Activated CD4-positive, alpha-beta T cell treated with anti-CD3 and anti-CD28 coated beads for 36 hours (primary cell): ENCODE measurements at regions not wholly inside any gene's neighbourhood (a gene's known extent, or its start where the extent isn't known, plus 50 kb on each side); places are given as distances from the start of the nearest gene placed in this dataset.

Source experiments
- ATAC-seq: fragments of 200-7000 bp; cut with Tn5 transposase; one replicate; pipeline ENCODE4 v1.10.0; 2021; ENCODE audit warnings: mild to moderate bottlenecking, moderate library complexity
- CTCF ChIA-PET: fragments of 350-600 bp; sonication (Branson Sonifier 250); formaldehyde crosslinking; loops from one replicate; lab custom pipeline; 2021; ENCODE audit warnings: antibody characterized with exemption; lab: Charles Lee
- POLR2A ChIA-PET: fragments of 350-600 bp; sonication (Branson Sonifier 250); formaldehyde crosslinking; loops from one replicate; lab custom pipeline; 2021; ENCODE audit warnings: antibody characterized with exemption, inconsistent platforms; lab: Charles Lee
- DNase-seq: peaks from one replicate; pipeline ENCODE4 v3.0.0-alpha.2; 2020
- H3K27ac Mint-ChIP-seq: one replicate; pipeline ENCODE4 v1.8.0; 2021; ENCODE audit warnings: mixed read lengths
- H3K27me3 Mint-ChIP-seq: one replicate; pipeline ENCODE4 v1.8.0; 2021; ENCODE audit warnings: mixed read lengths
- H3K36me3 Mint-ChIP-seq: one replicate; pipeline ENCODE4 v1.8.0; 2021; ENCODE audit warnings: low read depth, mixed read lengths
- H3K4me1 Mint-ChIP-seq: one replicate; pipeline ENCODE4 v1.8.0; 2021; ENCODE audit warnings: mixed read lengths
- H3K4me3 Mint-ChIP-seq: one replicate; pipeline ENCODE4 v1.8.0; 2021; ENCODE audit warnings: mild to moderate bottlenecking, moderate library complexity, mixed read lengths
- H3K9me3 Mint-ChIP-seq: one replicate; pipeline ENCODE4 v1.8.0; 2021; ENCODE audit warnings: low read depth, mixed read lengths
- intact Hi-C, 2 experiments: fragments of 100-400 bp; cut with DNase I in 1 of 2; cut with micrococcal nuclease in 1 of 2; formaldehyde crosslinking; loops; one replicate each; pipeline versions ENCODE4 v1.14.2 to v1.15.1; 2022 to 2024; cut with DNase I, micrococcal nuclease

DNA sequence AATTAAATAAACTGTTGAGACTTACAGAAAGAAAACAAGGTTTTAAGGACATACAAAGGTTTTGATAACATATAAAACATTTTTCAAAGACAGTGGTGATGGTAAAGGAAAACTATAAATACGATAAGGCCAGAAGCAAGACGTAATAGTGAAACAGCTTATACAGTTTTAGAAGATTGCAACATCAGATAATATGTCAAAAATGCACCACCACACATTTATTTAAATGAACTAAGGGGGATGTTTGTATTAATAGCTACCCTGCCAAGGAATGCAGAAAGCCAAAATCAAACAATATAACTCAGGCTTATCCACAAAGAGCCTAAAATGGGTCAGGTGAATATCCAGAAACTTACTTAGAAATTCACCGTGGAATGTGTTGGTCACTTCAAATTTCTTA is 981.6 kb upstream of the FAT3 start:
- Mint-ChIP-seq H3K4me3 (no peak overlapping the region), H3K9me3 (peaks cover 3% of the 10 kb centered on the region), H3K27me3 (no peaks in the 10 kb centered on the region), H3K4me1 (no peaks in the 10 kb centered on the region), H3K27ac (no peak overlapping the region), H3K36me3 (no peaks in the 10 kb centered on the region)
- no peak for DNase-seq
- no peak for ATAC-seq
- ChIA-PET POLR2A (no interaction called here), CTCF (no interaction called here)
- intact Hi-C loops, result loop anchor here in 1 of 2 experiments (10.0 kb wide), 1 partner anchor 998 kb away; no protein-coding TSS in a partner anchor

DNA sequence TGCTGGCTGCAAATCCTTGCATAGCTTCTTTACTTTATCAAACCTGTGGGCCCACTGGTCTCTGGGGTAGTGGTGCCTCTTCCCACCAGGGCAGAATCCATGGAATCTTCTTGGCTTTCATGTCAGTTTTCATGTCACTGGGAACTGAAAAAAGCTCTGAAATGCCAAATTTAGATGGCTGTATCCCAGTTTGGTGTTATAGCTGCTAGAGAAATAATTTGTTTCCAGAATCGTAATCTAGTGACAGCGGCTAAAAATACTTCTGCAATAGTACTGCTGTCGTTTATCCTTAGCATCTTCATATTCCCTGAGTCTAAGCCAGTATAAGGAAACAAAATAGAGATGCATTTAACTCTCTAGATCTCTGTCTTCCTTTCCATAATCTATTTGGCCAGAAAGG is 983.4 kb upstream of the FAT3 start:
- Mint-ChIP-seq H3K4me3 (no peak overlapping the region), H3K27ac (no peak overlapping the region), H3K36me3 (no peaks in the 10 kb centered on the region), H3K9me3 (peaks cover 3% of the 10 kb centered on the region), H3K4me1 (no peaks in the 10 kb centered on the region), H3K27me3 (no peaks in the 10 kb centered on the region)
- CTCF ChIA-PET, result no interaction called here
- ATAC-seq, result no peak
- no peak for DNase-seq
- POLR2A ChIA-PET, result no interaction called here
- intact Hi-C loops, result loop anchor here in 1 of 2 experiments (10.0 kb wide), 1 partner anchor 996 kb away; no protein-coding TSS in a partner anchor

- Mint-ChIP-seq H3K36me3 (no peaks in the 10 kb centered on the region), H3K27ac (no peak overlapping the region), H3K27me3 (no peaks in the 10 kb centered on the region), H3K4me1 (no peaks in the 10 kb centered on the region), H3K4me3 (no peak overlapping the region), H3K9me3 (peaks cover 7% of the 10 kb centered on the region)
- no peak for ATAC-seq
- no peak for DNase-seq
- POLR2A ChIA-PET, result no interaction called here
- intact Hi-C loops, result no loop called here
- CTCF ChIA-PET, result interaction anchor here (0.6 kb wide), 1 partner anchor 500 kb away, joined by 3 read pairs; no protein-coding TSS in a partner anchor
Observed at GRCh38 chr11:91239359-91239758, 985.3 kb upstream of the FAT3 start.

DNA sequence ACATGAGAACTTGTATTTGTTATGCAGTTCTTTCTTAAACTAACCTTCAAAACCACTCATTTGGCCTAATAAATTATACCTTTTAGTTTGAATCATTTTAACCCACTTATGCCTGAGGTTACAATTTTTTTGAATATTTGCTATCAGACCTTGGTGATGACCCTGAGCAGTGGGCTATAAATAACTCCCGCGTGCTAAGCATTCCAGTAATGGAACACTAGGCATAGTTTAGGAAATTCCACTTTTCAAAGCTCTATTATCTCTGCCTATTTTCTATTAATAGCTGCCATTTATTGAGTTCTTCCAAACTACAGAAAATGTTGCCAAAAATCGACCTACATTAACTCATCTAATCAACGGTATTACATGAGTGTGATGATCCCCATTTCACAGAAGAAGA is 993.4 kb upstream of the FAT3 start:
- intact Hi-C loops, result no loop called here
- ChIA-PET POLR2A (no interaction called here), CTCF (no interaction called here)
- DNase-seq (no peak), ATAC-seq (no peak)
- no peak overlapping the region for H3K4me3 Mint-ChIP-seq
- H3K27ac Mint-ChIP-seq, result no peak overlapping the region
- no peaks in the 10 kb centered on the region for H3K27me3 Mint-ChIP-seq
- H3K4me1 Mint-ChIP-seq, result no peaks in the 10 kb centered on the region
- H3K36me3 Mint-ChIP-seq, result no peaks in the 10 kb centered on the region
- H3K9me3 Mint-ChIP-seq, result peaks cover 4% of the 10 kb centered on the region

DNA sequence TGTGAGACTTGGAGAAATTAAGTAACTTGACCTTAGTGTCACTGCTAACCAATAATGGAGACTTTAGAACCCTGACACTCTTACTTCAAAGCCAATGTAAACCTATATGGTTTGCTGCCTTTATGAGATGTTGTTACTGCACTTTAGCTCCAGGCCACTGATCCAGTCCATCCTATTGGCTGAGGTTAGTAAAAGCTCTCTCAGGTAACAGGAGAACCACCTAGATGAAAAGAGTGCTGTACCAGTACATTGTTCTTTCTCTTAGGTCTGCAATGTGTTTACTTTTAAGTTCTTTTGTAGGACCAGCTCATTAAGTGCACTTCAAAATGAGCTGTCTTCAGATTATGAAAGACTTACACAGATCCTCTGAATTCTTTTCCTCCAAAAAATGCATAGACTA is 994.0 kb upstream of the FAT3 start:
- H3K9me3 Mint-ChIP-seq, result no peaks in the 10 kb centered on the region
- intact Hi-C loops, result no loop called here
- ATAC-seq, result no peak
- no peak for DNase-seq
- H3K36me3 Mint-ChIP-seq, result no peaks in the 10 kb centered on the region
- H3K27ac Mint-ChIP-seq, result no peak overlapping the region
- H3K4me1 Mint-ChIP-seq, result no peaks in the 10 kb centered on the region
- POLR2A ChIA-PET, result no interaction called here
- CTCF ChIA-PET, result no interaction called here
- H3K4me3 Mint-ChIP-seq, result no peak overlapping the region
- H3K27me3 Mint-ChIP-seq, result no peaks in the 10 kb centered on the region

- ChIA-PET CTCF (no interaction called here), POLR2A (no interaction called here)
- intact Hi-C loops, result no loop called here
Observed at GRCh38 chr11:91222830-91223229, 1000.0 kb upstream of the CHORDC1 start.

DNA sequence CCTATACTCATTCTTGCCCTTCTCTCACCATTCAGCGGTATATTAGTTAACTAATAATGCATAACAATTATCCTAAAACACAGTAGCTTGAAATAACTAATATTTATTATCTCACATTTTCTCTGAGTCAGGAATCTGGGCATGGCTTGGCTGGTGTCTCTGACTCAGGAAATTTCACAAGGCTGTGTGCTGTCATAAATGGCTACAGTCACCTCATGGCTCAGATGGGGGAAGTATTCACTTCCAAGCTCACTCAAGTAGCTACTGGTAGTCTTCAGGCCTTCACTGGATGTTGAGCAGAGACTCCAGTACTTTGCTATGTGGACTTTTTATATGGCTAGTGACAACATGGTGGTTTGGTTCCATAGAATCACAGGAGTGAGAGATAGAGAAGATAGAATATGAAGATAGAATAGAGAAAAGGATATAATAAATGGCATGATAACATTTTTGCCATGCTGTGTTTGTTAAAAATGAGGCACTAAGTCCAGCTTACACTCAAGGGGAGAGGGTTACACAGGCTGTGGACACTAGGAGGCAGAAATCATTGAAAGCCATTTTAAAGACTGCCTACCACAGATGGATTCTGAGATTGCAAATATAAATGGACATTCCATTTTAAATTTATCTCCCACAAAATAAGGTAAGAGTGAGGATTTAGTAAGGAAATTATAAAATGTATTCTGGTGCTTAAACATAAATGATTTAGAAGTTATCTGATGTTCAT is 997.8 kb upstream of the CHORDC1 start:
- Mint-ChIP-seq H3K27me3 (no peaks in the 10 kb centered on the region), H3K36me3 (no peaks in the 10 kb centered on the region), H3K9me3 (peaks cover 2% of the 10 kb centered on the region), H3K4me3 (no peak overlapping the region), H3K4me1 (no peaks in the 10 kb centered on the region), H3K27ac (no peak overlapping the region)
- ATAC-seq, result no peak
- intact Hi-C loops, result no loop called here
- no peak for DNase-seq
- CTCF ChIA-PET, result no interaction called here
- POLR2A ChIA-PET, result no interaction called here

More at GRCh38 chr11:91222830-91223229, 1000.0 kb upstream of the CHORDC1 start:
- Mint-ChIP-seq H3K36me3 (no peaks in the 10 kb centered on the region), H3K27me3 (no peaks in the 10 kb centered on the region), H3K4me1 (no peaks in the 10 kb centered on the region), H3K4me3 (no peak overlapping the region), H3K27ac (no peak overlapping the region), H3K9me3 (peaks cover 2% of the 10 kb centered on the region)
- no peak for DNase-seq
- ATAC-seq, result no peak

GRCh38 chr11:91219535-91219934 is 996.7 kb upstream of the CHORDC1 start:
- Mint-ChIP-seq H3K4me3 (no peak overlapping the region), H3K27me3 (no peaks in the 10 kb centered on the region), H3K27ac (no peak overlapping the region), H3K4me1 (no peaks in the 10 kb centered on the region), H3K36me3 (no peaks in the 10 kb centered on the region), H3K9me3 (peaks cover 2% of the 10 kb centered on the region)
- ATAC-seq (no peak), DNase-seq (no peak)
- ChIA-PET POLR2A (no interaction called here), CTCF (no interaction called here)
- intact Hi-C loops, result no loop called here

DNA sequence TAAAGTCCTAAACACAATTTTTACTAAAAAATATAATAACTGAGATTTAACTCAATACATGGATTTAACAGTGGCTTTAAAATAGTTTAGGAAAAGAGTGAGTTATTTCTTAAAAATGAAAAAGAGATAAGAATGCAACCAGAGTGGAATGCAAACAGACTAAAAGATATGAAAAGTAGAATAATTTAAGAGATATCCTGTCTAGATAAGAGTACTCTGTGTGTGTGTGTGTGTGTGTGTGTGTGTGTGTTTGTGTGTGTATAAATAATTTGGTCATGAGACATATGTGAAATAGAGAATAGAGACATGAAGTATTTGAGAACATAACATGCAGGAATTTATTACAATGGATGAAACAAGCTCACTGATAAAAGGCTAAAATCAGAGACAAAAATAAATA is 986.9 kb upstream of the CHORDC1 start:
- no peak for ATAC-seq
- DNase-seq, result no peak
- H3K27ac Mint-ChIP-seq, result no peak overlapping the region
- no peak overlapping the region for H3K4me3 Mint-ChIP-seq
- H3K27me3 Mint-ChIP-seq, result no peaks in the 10 kb centered on the region
- H3K9me3 Mint-ChIP-seq, result peaks cover 5% of the 10 kb centered on the region
- no peaks in the 10 kb centered on the region for H3K36me3 Mint-ChIP-seq
- CTCF ChIA-PET, result no interaction called here
- no peaks in the 10 kb centered on the region for H3K4me1 Mint-ChIP-seq
- intact Hi-C loops, result no loop called here
- POLR2A ChIA-PET, result no interaction called here

GRCh38 chr11:91209306-91209705 is 986.5 kb upstream of the CHORDC1 start:
- CTCF ChIA-PET, result no interaction called here
- H3K9me3 Mint-ChIP-seq, result peaks cover 5% of the 10 kb centered on the region
- no peaks in the 10 kb centered on the region for H3K36me3 Mint-ChIP-seq
- ATAC-seq (no peak), DNase-seq (no peak)
- POLR2A ChIA-PET, result no interaction called here
- no peak overlapping the region for H3K4me3 Mint-ChIP-seq
- H3K27ac Mint-ChIP-seq, result no peak overlapping the region
- H3K27me3 Mint-ChIP-seq, result no peaks in the 10 kb centered on the region
- intact Hi-C loops, result no loop called here
- H3K4me1 Mint-ChIP-seq, result no peaks in the 10 kb centered on the region

DNA sequence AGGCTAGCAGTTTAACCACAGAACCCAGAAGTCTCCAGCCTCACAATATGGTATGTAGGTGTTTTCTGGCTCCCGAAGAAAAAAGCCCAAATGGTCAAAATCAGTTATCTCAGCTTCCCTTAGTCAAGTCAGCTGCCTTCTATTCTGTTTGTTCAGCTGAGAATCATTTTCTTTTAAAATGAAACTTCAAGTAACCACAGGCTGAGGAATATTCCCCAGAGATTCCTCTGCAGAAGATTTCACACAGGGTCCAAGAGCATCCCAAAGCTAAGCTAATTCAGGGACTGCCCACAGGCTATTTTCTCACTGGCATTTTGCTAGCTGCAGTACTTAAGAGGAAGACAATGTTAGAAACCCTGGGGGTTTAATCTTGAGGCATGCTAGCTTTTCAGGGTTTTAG is 977.0 kb upstream of the CHORDC1 start:
- ChIA-PET CTCF (no interaction called here), POLR2A (no interaction called here)
- no peaks in the 10 kb centered on the region for H3K4me1 Mint-ChIP-seq
- no peaks in the 10 kb centered on the region for H3K27me3 Mint-ChIP-seq
- intact Hi-C loops, result no loop called here
- H3K27ac Mint-ChIP-seq, result no peak overlapping the region
- H3K4me3 Mint-ChIP-seq, result no peak overlapping the region
- DNase-seq (no peak), ATAC-seq (no peak)
- no peaks in the 10 kb centered on the region for H3K36me3 Mint-ChIP-seq
- H3K9me3 Mint-ChIP-seq, result peaks cover 1% of the 10 kb centered on the region

DNA sequence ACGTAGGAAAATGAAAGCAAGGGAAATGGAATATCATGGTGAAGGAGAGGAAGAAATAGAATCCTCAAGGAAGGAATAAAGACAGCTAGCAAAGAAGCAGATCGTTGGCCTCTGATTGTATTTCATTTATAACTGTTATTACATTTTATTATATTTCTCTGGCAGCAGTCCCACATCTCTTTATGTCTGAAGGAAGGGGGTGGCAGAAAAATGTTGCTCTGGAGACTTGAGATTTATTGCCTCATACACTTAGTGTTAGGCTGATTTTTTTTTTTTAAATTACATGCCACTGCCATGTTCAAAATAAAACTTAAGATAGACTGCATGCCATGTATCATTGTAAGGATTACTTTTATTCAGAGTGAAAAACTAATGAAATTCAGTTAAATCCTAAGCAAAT is 971.7 kb upstream of the CHORDC1 start:
- Mint-ChIP-seq H3K4me1 (no peaks in the 10 kb centered on the region), H3K4me3 (no peak overlapping the region), H3K9me3 (peaks cover 4% of the 10 kb centered on the region), H3K27me3 (no peaks in the 10 kb centered on the region), H3K36me3 (no peaks in the 10 kb centered on the region), H3K27ac (no peak overlapping the region)
- POLR2A ChIA-PET, result no interaction called here
- intact Hi-C loops, result no loop called here
- CTCF ChIA-PET, result interaction anchor here (0.7 kb wide), 1 partner anchor 649 kb away, joined by 3 read pairs; no protein-coding TSS in a partner anchor
- ATAC-seq (no peak), DNase-seq (no peak)
